HPDE6-E6E7 (cell line): ENCODE measurements at regions not wholly inside any gene's neighbourhood (a gene's known extent, or its start where the extent isn't known, plus 50 kb on each side); places are given as distances from the start of the nearest gene placed in this dataset.

Source experiments
- DNase-seq: peaks from one replicate; pipeline ENCODE4 v3.0.0; 2011; ENCODE audit warnings: missing footprints; ENCODE audit errors: extremely low spot score

GRCh38 chr20:40393197-40394079, 295.6 kb downstream of the MAFB start:
- DNase-seq, result no peak

- DNase-seq, result no peak
Observed at GRCh38 chr20:40390654-40391053, 298.4 kb downstream of the MAFB start.

- no peak for DNase-seq
Observed at GRCh38 chr20:40370800-40371199, 318.2 kb downstream of the MAFB start.

DNA sequence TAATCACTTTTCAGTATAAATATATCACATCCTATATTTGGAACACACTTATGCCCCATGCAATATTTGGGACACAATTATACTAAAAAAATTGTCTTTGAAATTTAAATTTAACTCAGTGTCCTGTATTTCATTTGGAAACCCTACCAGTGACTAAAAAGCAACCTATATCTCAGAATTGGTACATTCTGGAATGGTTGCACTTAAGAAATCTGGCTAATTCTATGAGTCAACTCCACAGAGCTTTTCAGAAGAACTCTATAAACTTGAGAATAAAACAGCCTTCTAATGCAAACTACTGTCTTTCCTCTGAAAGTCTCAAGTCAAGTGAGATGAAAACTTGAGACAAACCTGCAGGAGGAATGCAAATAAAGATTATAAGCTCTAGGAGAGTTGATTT, 320.2 kb downstream of the MAFB start:
- DNase-seq, result no peak

GRCh38 chr20:40361916-40362315, 327.1 kb downstream of the MAFB start:
- DNase-seq, result no peak

GRCh38 chr20:40359131-40359912, 329.7 kb downstream of the MAFB start:
- DNase-seq, result no peak

- no peak for DNase-seq
Observed at GRCh38 chr20:40354880-40355279, 334.2 kb downstream of the MAFB start.

GRCh38 chr20:40343390-40343789, 345.6 kb downstream of the MAFB start:
- DNase-seq, result no peak

DNA sequence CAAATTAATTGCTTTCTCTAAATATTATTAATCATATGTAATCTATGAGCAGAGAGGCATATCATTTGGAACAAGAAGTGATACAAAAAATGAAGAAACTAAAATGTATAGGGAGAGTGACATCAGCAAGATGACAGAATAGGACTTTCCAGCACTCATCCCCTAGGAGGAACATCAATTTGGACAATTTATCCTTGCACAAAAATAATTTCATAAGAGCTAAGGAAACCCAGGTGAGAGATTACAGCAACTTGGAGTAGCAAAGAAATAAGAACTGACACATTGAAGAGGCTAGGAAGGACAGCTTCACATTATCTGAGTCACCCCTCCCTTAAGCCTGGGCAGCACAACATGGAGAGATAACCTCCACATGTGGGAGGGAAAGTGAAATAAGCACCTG, 347.5 kb downstream of the MAFB start:
- no peak for DNase-seq

DNA sequence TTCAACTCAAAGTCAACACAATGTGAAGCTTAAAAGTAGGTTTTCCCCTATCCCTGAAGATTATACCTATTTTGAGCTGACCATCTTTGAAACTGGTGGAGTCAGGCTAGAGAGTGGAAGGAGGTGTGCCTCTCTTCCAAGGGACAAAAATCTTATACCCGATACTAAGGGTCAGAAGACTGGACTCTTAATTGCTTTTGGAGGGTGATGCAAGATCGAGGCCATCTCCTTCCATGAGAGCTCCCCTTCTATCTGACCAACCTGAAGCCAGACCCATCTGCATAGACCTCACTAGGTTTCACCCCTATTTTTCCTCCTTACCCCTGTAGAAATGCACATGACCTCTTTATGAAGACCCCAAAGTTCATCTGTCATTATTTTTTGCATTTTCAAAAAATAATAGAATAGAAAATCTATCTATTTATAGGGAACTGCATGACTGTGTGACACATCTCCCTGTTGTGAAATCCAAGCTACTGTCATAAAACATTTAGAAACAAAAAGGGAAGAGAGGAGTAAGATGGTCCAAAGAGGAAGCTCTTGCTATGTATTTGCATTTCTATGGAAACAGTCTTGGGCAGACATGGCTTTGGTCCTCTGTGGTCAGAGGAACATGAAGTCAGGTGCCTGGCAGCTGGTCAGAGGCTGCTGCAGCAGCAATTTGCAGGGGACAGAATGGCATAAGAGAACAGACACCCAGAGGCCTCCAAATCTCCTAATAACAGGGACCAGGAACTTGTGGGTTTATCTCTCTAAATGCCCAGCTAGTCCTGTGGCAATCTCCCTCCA, 349.2 kb downstream of the MAFB start:
- DNase-seq, result no peak

- DNase-seq, result no peak
Observed at GRCh38 chr20:40336533-40336932, 352.5 kb downstream of the MAFB start.

DNA sequence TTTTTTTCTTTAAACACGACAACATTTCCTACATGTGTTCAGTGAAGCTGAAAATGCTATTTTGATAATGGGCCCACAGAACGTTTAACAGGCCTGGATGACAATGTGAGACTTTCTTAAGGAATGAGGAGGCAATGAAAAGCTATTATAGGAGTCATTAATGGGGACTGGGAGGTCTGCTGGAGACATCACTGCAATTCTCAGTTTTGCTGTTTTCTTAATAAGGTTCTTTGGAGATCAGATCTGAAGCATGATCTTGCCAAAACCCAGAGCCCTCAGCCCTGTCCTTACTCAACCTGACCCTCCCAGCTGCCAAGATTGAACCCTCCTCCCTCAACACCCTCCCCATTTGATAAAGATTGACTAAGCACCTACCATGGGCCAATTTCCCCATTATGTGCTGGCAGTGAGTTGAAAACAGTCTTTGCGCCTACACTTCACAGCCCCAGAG, 353.1 kb downstream of the MAFB start:
- DNase-seq, result no peak

DNA sequence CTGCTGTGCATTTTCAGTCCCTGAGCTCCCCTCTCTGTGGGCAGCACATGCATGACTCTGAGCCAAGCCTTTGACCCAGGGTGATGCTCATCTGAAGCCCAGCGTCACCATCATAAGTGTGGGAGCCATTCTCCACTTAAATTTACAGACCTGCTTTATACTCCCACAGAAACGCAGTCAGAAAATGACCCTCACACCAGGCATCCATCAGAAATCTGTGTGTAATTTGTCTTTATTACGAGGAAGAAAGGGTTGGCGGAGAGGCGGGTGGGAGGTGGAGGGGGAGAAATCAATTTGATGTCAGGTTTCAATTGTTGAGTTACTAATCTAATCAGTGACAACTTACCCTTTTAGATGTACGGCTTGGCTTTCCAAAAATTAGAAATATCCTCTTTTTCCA, 353.6 kb downstream of the MAFB start:
- DNase-seq, result no peak

DNA sequence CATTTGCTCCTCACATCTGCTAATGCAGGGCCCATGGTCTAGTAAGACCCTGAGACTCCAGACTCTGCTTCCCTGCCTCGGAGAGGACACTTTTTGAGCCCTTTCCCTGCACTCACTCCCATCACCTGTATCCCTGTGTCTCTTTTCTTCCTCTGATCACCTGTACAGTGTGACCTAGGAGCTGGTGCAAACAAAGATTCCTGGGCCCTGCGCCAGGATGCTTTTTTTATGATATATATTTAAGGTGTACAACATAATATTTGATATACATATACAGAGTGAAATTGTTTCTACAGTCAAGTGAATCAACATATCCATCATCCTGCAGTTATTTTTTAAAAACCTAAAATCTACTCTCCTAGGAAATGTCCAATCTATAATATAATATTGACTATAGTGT, 355.4 kb downstream of the MAFB start:
- DNase-seq, result no peak

GRCh38 chr20:40331807-40332560, 357.1 kb downstream of the MAFB start:
- DNase-seq, result no peak

DNA sequence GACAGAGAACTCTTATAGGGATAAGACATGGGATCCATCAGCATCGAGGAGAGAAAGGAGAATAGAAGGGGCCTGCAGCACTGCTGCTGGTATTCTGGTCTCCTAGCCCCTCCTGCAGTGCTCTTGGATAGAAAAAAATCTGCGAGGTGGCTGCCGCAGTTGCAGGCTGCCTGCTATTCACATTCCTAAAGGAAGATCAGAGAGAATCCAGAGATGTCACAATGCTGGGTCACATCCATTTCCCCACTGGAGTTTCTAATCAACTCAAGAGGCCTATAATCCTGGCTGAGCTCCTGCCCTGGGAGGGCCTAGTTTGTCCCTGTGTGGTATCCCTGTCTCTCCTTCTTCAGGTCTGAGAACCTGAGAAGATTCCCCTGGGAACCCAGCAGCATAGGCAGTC, 357.8 kb downstream of the MAFB start:
- DNase-seq, result no peak

DNA sequence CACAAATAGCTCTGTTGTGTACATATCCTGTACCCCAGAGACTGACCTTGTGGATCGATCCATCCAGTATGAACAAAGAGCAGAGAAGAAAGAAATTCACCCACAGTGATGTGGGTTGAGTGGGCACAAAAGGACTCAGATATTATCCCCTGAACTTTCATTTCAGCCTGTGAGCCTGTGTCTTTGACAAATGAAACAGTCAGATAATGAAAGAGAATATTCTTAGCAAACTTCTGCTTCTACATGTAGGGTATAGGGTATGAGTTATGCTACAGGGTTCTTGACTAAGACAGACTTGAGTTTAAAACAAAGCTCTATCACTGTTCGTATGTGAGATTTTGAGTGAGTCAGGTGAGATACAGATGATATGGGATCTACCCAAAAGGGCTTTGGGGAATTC, 359.7 kb downstream of the MAFB start:
- no peak for DNase-seq

DNA sequence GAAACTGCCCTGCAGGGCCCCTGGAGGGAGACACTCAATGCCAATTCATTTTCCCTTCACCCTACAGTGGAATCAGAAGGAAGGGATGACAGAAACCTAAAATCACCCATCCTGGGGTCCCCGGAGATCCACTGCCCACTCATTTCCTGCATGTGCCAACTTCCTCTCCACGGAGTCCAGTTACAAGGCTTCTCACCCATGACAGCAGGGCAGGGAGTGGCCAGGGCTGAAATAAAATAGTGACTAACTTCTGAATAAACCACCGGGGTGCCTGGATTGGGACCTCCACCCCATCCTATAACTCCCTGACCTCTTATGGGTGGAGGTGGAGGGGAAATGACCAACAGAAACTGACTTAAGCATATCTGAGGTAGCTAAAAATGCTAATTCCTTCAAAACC, 362.3 kb downstream of the MAFB start:
- DNase-seq, result no peak

GRCh38 chr20:40325006-40325568, 363.9 kb downstream of the MAFB start:
- no peak for DNase-seq

- DNase-seq, result no peak
Observed at GRCh38 chr20:40323361-40323794, 365.7 kb downstream of the MAFB start.

GRCh38 chr20:40322941-40323340, 366.1 kb downstream of the MAFB start:
- no peak for DNase-seq
